OCI-LY3 (cell line): ENCODE measurements at regions not wholly inside any gene's neighbourhood (a gene's known extent, or its start where the extent isn't known, plus 50 kb on each side); places are given as distances from the start of the nearest gene placed in this dataset.

Source experiments
- EZH2phosphoT487 ChIP-seq: fragments of 200-600 bp; shearing (Covaris generic); IDR thresholded peaks from 2 replicates; pipeline ENCODE4 v1.6.1; 2018; ENCODE audit warnings: antibody characterized with exemption, mixed run types, low read depth
- TF ChIP-seq, protein P1 (sequence below): fragments of 200-600, 300-600 bp; sonication (generic); IDR thresholded peaks from 2 replicates; pipeline ENCODE4 v1.5.1; 2014; ENCODE audit warnings: antibody characterized with exemption, low read length, low read depth

DNA sequence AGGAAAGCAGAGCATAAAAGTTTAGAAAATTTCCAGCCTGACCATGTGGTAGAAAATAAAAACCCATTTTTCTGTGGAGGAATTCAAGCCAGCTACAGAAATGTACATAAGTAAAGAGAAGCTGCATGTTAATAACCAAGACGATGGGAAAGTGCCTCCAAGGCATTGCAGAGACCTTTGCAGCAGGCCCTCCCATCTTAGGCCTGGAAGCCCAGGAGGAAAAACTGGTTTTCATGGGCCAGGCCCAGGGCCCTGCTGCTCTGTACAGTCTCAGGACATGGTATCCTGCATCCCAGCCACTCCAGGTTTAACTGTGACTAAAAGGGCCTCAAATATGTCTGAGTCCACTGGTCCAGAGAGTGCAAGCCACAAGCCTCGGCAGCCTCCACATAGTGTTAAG is 754.8 kb upstream of the RIOK2 start:
- TF ChIP-seq, protein P1, sequence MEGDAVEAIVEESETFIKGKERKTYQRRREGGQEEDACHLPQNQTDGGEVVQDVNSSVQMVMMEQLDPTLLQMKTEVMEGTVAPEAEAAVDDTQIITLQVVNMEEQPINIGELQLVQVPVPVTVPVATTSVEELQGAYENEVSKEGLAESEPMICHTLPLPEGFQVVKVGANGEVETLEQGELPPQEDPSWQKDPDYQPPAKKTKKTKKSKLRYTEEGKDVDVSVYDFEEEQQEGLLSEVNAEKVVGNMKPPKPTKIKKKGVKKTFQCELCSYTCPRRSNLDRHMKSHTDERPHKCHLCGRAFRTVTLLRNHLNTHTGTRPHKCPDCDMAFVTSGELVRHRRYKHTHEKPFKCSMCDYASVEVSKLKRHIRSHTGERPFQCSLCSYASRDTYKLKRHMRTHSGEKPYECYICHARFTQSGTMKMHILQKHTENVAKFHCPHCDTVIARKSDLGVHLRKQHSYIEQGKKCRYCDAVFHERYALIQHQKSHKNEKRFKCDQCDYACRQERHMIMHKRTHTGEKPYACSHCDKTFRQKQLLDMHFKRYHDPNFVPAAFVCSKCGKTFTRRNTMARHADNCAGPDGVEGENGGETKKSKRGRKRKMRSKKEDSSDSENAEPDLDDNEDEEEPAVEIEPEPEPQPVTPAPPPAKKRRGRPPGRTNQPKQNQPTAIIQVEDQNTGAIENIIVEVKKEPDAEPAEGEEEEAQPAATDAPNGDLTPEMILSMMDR, result no peak
- no peak for TF ChIP-seq EZH2phosphoT487
